GM21717 (cell line): ENCODE measurements at regions not wholly inside any gene's neighbourhood (a gene's known extent, or its start where the extent isn't known, plus 50 kb on each side); places are given as distances from the start of the nearest gene placed in this dataset.
A peak's percentile ranks its signal among the peaks of the same experiment; 100 is the strongest.
"Not testable (repeated sequence)": the region's sequence is repeated elsewhere in the genome, so short reads cannot be mapped to it uniquely, and the experiment has no call there.

Experiments
- ATAC-seq: cut with Tn5 transposase; IDR thresholded peaks from one replicate; pipeline ENCODE4 v1.9.1; 2021; ENCODE audit warnings: mild to moderate bottlenecking, moderate library complexity; ENCODE audit not compliant: unreplicated experiment

- no peak for ATAC-seq
These were observed 253.9 kb downstream of the CEMIP2 start for GRCh38 chr9:71514344-71514975.

GRCh38 chr9:71509054-71509453, 259.3 kb downstream of the CEMIP2 start:
- no peak for ATAC-seq

GRCh38 chr9:71508141-71508540, 260.2 kb downstream of the CEMIP2 start:
- ATAC-seq: not testable (repeated sequence)

- no peak for ATAC-seq
These were observed 261.5 kb downstream of the CEMIP2 start for GRCh38 chr9:71506821-71507220.

DNA sequence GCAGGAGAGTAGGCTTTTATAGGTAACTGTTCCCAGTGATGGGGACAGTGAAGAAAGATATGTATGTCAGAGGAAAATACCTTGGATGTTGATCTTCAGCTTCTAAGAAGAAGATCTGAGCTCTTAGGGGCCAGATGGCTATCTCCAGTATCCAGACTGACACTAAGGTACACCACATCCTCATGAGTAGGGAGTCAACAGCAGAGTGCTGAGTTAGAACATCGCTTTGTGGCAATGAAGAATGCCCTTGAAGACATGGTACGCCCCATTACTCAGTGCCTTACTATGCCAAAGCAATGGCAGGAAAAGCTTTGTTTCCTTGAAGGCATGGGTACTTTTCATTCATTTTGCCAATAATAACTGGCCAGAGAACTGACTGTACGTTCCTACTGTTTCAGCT, 263.7 kb downstream of the CEMIP2 start:
- ATAC-seq: no peak

- no peak for ATAC-seq
These were observed 269.6 kb downstream of the CEMIP2 start for GRCh38 chr9:71498691-71499090.

DNA sequence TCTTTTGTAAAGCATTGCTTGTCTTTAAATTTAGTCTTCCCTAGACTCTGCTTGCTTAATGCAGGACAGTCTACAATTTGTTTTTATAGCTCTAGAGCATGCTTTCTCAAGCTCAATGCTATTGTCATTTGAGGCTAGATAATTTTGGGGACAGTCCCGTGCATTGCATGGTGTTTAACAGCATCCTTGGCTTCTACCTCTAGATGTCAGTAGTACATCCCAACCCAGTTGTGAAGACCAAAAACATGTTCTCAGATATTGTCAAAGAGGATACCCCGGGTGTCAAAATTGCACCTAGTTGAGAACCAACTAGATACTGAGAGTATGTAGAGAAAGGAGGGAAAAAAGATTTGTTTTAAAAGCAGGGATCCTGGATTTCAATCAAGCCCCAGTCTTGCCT, 277.5 kb downstream of the CEMIP2 start:
- ATAC-seq: no peak

GRCh38 chr9:71487061-71487460, 281.3 kb downstream of the CEMIP2 start:
- no peak for ATAC-seq

DNA sequence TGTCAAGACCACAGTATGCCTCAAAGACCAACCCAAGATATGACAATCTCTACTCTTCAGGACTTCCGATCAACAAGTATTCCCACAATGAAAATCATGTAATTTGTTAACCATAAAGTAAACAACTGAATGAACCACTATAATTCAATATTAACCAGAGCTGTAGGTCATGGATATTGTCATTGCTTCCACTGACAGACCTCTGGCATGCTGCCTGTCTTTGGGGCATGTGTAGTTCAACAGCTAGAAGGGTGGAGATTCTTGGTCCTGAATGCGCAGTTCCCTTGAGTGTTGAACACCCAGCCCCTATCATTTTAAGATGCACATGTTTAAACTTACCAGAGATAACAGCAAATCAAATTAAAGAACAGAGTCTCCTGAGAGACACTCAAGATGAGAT, 283.0 kb downstream of the CEMIP2 start:
- ATAC-seq: no peak

- no peak for ATAC-seq
These were observed 284.9 kb downstream of the CEMIP2 start for GRCh38 chr9:71483436-71483835.

DNA sequence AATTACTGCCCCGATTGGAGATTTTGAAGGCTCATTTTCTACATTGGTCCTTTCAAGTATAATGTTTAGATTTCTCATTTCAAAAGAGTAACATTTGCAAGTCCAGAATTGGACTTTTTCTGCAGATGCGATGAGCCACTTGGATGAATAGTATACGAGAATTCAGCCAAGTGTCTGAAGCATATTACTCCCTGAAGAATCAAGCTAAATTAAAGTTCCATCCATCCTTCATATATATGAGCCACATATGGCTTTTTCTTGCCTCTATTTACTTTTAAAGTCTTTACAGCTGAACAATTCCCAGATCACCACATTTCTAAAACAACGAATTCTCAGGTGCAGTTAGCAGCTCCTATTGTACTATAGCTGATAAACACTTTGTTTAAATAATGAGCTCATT, 288.7 kb downstream of the CEMIP2 start:
- ATAC-seq: no peak

GRCh38 chr9:71472400-71472799, 295.9 kb downstream of the CEMIP2 start:
- no peak for ATAC-seq

GRCh38 chr9:71465392-71465791, 302.9 kb downstream of the CEMIP2 start:
- no peak for ATAC-seq

DNA sequence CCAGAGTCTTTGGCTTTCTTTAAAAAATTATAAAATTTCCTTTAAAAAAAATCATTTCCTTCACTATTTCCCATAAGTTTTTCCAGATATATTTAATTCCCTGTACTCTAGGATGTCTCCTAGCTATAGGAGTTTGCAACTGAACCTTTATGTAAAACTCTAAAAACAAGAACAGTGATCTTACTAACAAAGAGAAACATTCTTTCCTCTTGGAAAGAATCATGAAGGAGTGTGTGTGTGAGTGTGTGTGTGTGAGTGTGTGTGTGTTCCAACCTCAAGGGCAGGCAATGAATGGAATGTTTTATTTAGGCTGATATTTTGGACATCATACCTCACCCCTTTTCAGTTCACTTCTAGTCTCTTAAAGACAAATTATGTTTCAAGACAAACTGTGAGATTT, 309.2 kb downstream of the CEMIP2 start:
- no peak for ATAC-seq

DNA sequence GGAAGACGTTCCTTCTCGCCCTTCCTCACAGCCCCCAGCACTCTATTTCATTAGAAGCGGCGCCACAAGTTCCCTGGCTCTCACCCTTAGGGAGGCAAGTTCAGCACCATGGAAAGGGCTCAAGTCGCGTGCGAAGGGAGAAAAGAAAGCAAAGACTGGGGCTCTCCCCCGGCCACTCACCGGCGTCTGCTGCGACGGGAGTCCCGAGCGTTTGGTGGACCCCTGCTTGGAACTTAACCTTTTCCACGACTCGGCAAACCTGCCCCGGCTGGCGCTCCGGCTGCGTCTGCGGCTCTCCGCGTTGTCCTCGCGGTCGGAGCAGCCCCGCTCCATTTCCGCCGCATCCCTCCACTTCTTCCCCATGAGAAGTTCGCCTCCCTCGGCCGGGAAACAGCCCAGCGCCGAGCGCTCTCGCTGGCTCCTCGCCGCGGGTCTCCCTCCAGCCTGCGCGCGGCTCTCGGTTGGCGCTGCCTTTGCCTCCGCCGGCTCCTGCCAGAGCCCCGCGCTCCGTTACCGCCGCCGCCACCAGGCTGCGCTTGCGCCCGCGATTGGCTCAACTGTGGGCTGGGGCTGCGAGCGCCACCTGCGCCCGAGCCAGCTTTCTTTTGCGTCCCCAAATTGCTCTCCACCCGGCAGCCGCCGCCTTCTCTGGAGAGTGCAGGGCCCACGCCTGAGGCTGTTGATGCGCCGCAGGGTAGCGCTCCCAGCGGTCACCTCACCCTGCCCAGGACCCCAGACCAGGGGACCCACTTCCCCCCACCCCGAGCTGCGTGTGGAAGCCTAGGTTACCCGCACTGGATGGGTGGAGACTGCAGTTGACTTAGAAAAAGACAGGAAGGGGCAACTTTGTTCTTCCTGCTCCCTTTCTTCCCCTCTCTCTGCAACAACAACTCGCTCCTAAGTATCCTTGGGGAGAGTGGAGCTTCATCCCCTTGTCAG, 321.6 kb downstream of the CEMIP2 start:
- peak; percentile 59 for ATAC-seq

- ATAC-seq: no peak
These were observed 322.2 kb downstream of the CEMIP2 start for GRCh38 chr9:71446106-71446472.

DNA sequence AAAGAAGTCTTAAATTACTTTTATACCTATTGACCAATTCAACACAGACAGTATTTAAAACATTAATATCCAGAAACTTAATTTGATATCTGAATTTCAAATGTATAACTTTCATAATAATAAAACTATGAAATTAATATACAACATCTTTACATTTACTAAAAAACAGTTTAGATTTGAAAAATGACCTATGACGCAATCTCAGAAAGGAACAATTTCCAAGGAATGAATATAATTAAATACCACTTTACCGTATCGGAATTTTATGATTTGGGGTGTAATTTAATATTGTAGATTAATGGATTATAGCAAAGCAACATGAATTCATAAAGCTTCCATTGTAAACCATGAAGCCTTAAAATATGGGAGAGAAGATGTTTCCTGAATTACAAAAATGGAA, 321.5 kb upstream of the TRPM3 start:
- no peak for ATAC-seq

DNA sequence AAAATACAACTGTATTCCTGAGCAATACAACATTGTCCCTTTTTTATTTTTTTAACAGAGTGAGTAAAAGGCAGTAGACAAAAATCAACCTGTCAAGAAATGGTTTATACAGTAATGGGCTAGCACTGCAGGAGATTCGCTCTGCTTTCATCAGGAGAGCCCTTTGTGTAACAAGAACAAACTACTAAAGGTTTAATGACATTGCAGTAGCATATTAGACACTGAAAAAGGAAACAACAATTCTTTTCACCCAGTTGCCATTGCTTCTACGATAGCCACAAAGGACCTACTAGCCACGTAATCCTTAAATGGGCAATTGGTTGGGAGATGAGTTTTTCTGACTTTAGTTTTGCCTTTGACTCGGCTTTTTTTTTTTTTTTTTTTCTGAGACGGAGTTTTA, 319.8 kb upstream of the TRPM3 start:
- ATAC-seq: no peak

DNA sequence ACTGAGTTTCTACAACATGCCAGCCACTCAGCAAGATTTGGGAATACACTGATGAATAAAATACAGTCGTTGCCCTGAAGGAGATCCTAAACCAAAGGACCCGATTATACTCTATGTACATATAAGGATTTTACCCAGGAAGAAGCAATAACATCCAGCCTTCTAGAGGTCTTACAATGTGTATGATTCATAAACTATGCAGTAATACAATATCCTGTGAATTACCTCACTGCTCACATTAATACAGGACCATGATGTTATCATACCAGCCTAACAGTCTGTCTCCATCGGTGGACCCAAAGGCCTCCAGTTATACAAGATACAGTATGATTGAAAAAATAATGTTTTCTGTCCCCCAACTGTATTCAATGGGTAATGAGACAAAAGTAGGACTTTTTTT, 310.5 kb upstream of the TRPM3 start:
- no peak for ATAC-seq

DNA sequence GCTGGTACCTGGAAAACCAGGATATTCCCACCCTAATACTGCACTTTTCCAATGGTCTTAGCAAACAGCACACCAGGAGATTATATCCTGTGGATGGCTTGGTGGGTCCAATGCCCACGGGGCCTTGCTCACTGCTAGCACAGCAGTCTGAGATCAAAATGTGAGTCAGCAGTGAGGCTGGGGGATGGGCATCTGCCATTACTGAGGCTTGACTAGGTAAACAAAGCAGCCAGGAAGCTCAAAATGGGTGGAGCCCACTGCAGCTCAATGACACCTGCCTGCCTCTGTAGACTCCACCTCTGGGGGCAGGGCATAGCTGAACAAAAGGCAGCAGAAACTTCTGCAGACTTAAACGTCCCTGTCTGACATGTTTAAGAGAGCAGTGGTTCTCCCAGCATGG, 285.9 kb upstream of the TRPM3 start:
- not testable (repeated sequence) for ATAC-seq

DNA sequence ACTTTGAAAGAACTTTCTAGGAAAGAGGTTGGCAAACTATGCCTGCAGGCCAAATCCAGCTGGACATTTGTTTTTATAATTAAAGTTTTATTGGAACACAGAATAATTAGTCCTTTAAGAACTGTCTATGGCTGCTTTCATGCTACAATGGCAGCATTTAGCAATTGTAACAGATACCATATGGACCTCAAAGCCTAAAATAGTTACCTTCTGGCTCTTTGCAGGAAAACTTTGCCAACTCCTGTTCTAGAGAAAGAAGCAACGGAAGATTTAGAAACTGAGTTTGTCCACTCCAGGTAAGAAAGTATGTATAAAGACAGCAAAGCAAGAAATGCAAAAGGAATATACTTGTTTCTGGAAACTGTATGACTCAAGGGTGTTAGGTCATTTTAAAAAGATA, 281.7 kb upstream of the TRPM3 start:
- ATAC-seq: no peak

DNA sequence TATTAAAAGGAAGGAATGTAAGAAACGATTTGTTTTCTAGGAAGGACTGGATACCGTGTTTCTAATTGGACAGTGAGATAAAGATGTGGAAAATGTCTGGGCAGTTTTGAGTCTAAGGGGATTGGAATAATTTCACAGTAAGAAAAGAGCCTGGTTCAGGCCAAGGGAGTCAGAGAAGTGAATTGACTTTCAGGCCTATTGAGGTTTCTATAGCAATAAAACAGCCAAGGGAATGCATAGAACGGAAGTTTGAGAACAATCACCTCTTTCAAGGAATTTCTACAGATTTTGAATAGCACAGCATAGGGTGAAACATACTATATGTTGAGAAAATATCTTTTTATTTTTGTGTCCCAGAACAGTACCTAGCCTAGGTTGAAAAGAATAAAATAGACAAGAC, 271.6 kb upstream of the TRPM3 start:
- ATAC-seq: no peak
